IPS-18a (cell line): ENCODE measurements at regions not wholly inside any gene's neighbourhood (a gene's known extent, or its start where the extent isn't known, plus 50 kb on each side); places are given as distances from the start of the nearest gene placed in this dataset.

ENCODE experiments used
- H3K27ac ChIP-seq: one replicate; pipeline ENCODE4 v1.5.1; 2013; ENCODE audit warnings: low read length
- H3K27me3 ChIP-seq: one replicate; pipeline ENCODE4 v1.6.1; 2013; ENCODE audit warnings: mild to moderate bottlenecking, low read length; ENCODE audit not compliant: control insufficient read depth, insufficient read depth
- H3K36me3 ChIP-seq: one replicate; pipeline ENCODE4 v1.6.1; 2013; ENCODE audit warnings: low read depth, low read length; ENCODE audit not compliant: control insufficient read depth
- H3K4me1 ChIP-seq: one replicate; pipeline ENCODE4 v1.6.1; 2013; ENCODE audit warnings: low read depth, low read length; ENCODE audit not compliant: control insufficient read depth
- H3K4me3 ChIP-seq: one replicate; pipeline ENCODE4 v1.5.1; 2013; ENCODE audit warnings: low read length
- H3K9ac ChIP-seq: one replicate; pipeline ENCODE4 v1.6.1; 2013; ENCODE audit warnings: mild to moderate bottlenecking, low read length, moderate library complexity
- H3K9me3 ChIP-seq: one replicate; pipeline ENCODE4 v1.6.1; 2013; ENCODE audit warnings: low read depth, low read length; ENCODE audit not compliant: control insufficient read depth

DNA sequence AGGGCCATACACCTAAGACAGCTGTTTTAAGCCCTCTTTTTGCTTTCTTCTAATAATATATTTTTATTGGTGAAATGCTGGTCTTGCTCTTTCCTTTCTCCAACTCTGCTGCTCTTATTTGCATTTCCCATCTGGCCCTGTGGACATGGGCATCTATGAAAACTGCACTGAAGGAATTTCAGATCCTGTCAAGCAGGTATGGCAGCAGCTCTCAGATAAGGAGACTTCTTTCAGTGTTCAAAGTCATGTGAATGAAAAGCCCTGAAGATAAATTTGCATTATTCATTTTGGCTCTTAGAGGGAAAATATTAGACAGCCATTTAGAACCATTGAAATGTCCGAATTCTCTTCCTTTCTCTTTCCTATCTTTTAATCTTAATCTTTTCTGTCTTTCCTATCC, 668.0 kb upstream of the RIOK2 start:
- Histone ChIP-seq H3K9me3 (no peaks in the 10 kb centered on the region), H3K27me3 (no peaks in the 10 kb centered on the region), H3K27ac (no peak overlapping the region), H3K36me3 (no peaks in the 10 kb centered on the region), H3K4me1 (no peaks in the 10 kb centered on the region), H3K9ac (no peak overlapping the region), H3K4me3 (no peak overlapping the region)

DNA sequence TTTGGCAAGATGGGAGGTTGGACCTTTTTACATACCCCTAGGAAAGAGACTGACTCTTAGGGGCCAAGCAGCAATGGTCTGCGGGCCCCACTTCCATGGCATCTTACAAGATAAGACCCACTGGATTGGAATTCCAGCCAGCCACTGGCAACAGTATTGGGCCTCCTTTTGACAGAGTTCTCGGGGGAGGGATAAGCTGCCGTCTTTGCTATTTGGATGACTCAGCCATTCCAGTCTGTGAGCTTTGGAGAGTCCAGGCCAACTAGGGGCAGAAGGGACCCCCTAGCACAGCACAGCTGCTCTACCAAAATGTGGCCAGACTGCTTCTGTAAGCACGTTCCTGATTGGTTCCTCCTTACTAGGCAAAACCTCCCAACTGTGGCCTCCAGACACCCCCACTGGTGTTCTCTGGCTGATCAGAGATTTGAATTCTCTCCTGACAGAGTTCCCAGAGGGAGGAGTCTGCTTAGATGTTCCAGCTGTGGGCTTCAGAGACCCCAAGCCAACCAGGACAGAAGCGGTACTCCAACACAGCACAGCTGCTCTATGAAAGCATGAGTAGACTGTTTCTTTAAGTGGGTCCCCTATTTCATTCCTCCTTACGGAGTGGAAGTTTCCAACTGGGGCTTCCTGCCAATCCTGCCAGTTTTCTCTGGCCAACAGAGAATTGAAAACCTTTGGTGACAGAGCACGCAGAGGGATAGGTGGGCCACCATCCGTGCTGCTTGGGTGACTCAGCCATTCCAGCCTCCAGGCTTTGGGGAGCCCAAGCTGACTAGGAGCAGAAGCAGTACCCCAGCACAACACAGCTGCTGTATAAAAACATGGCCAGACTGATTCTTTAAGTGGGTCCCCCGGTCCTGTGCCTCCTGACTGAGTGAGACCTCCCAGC, 672.1 kb upstream of the RIOK2 start:
- Histone ChIP-seq H3K4me3 (no peak overlapping the region), H3K36me3 (no peaks in the 10 kb centered on the region), H3K27me3 (no peaks in the 10 kb centered on the region), H3K9me3 (no peaks in the 10 kb centered on the region), H3K27ac (no peak overlapping the region), H3K4me1 (no peaks in the 10 kb centered on the region), H3K9ac (no peak overlapping the region)

DNA sequence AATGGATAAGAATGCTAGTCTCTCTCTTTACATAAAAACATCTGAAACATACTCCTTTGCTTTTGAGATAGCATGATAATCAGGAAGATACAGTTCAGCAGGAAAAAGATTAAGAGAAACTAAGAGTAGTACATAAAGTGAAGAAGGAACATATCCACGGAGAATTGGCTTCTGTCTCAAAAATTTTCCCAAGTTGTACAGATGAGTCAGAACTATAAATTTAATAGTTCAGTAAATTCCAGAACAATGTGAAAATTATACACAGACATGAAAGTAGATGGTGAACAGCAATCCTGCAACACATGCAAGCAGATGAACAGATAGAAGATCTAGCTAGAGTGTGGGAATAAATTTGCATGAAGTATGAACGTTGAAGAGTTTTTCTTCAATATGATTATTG, 691.4 kb upstream of the RIOK2 start:
- no peaks in the 10 kb centered on the region for H3K9me3 ChIP-seq
- no peaks in the 10 kb centered on the region for H3K36me3 ChIP-seq
- no peaks in the 10 kb centered on the region for H3K4me1 ChIP-seq
- no peaks in the 10 kb centered on the region for H3K27me3 ChIP-seq
- no peak overlapping the region for H3K27ac ChIP-seq
- no peak overlapping the region for H3K9ac ChIP-seq
- no peak overlapping the region for H3K4me3 ChIP-seq

DNA sequence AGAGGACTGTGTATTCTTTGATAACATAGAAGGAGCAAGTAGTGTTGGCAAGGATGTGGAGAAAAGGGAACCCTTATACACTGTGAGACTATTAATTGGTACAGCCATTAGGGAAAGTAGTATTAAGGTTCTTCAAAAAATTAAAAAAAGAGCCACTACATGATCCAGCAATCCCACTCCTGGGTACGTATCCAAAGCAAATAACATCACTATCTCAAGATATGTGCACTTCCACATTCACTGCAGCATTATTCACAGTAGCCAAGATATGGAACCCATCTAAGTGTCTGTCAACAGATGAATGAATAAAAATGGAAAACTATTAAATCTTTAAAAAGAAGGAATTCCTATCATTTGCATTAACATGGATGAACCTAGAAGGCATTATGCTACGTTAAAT, 693.2 kb upstream of the RIOK2 start:
- Histone ChIP-seq H3K9me3 (no peaks in the 10 kb centered on the region), H3K4me3 (no peak overlapping the region), H3K36me3 (no peaks in the 10 kb centered on the region), H3K4me1 (no peaks in the 10 kb centered on the region), H3K9ac (no peak overlapping the region), H3K27me3 (no peaks in the 10 kb centered on the region), H3K27ac (no peak overlapping the region)

- no peaks in the 10 kb centered on the region for H3K4me1 ChIP-seq
- H3K27me3 ChIP-seq: no peaks in the 10 kb centered on the region
- no peaks in the 10 kb centered on the region for H3K9me3 ChIP-seq
- H3K27ac ChIP-seq: no peak overlapping the region
- H3K36me3 ChIP-seq: no peaks in the 10 kb centered on the region
- H3K9ac ChIP-seq: no peak overlapping the region
- H3K4me3 ChIP-seq: no peak overlapping the region
Measured at GRCh38 chr5:97877588-97877987, 694.5 kb upstream of the RIOK2 start.

DNA sequence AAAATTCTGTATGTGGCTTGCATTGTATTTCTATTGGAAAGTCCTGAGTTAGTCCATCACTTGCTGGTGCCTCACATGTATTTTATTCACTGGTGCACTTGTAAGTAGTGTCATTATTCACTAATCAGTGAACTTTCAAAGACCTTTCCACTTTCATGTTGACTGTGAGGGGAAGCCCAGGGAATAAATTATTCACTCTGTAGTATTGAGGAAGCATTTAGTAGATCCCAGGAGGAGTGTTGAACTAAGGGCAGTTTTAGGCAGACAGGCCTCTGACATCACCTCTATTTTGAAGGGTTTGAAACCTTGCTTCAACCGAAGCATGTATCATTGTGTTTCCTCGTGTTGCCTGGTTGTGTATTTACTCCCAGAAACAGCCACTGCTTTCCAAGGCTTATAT, 705.4 kb upstream of the RIOK2 start:
- H3K27ac ChIP-seq: no peak overlapping the region
- H3K4me1 ChIP-seq: no peaks in the 10 kb centered on the region
- H3K9ac ChIP-seq: no peak overlapping the region
- H3K36me3 ChIP-seq: no peaks in the 10 kb centered on the region
- H3K9me3 ChIP-seq: no peaks in the 10 kb centered on the region
- no peaks in the 10 kb centered on the region for H3K27me3 ChIP-seq
- H3K4me3 ChIP-seq: no peak overlapping the region

DNA sequence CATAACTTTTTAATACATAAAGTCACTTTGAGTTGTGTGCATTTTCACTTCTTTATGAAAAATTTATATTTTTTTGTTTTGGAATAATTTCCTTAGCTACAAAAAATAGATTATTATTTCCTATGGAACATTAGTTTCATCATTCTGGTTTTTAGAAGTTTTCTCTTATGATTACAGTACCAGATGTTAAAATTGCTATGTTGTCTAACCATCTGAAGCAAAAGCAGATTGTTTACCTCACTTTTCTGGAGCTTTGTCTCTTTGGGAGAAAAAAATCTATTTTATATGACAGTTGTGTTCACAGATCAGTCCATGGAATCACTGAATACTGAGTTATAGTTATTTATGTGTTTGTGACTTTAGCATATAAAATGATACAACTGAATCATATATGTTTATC, 708.9 kb upstream of the RIOK2 start:
- Histone ChIP-seq H3K9ac (no peak overlapping the region), H3K9me3 (no peaks in the 10 kb centered on the region), H3K27ac (no peak overlapping the region), H3K36me3 (no peaks in the 10 kb centered on the region), H3K4me3 (no peak overlapping the region), H3K4me1 (no peaks in the 10 kb centered on the region), H3K27me3 (no peaks in the 10 kb centered on the region)

DNA sequence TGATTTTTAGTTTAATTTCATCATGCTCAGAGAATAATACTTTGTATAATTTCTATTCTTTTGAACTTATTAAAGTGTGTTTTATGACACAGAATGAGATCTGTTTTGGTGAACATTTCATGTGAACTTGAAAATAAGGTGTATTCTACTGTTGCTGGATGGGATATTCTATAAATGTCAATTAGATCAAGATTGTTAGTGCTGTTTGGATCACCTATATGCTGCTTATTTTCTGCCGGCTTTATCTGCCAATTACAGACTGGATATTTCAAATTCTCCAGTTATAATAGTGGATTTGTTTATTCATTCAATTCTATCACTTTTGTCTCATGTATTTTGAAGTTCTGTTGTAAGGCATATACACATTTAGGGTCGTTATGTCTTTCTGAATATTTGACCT, 720.7 kb upstream of the RIOK2 start:
- H3K9ac ChIP-seq: no peak overlapping the region
- H3K4me1 ChIP-seq: peaks cover 11% of the 10 kb centered on the region
- H3K27ac ChIP-seq: no peak overlapping the region
- H3K36me3 ChIP-seq: no peaks in the 10 kb centered on the region
- peaks cover 18% of the 10 kb centered on the region for H3K9me3 ChIP-seq
- H3K4me3 ChIP-seq: no peak overlapping the region
- H3K27me3 ChIP-seq: no peaks in the 10 kb centered on the region

DNA sequence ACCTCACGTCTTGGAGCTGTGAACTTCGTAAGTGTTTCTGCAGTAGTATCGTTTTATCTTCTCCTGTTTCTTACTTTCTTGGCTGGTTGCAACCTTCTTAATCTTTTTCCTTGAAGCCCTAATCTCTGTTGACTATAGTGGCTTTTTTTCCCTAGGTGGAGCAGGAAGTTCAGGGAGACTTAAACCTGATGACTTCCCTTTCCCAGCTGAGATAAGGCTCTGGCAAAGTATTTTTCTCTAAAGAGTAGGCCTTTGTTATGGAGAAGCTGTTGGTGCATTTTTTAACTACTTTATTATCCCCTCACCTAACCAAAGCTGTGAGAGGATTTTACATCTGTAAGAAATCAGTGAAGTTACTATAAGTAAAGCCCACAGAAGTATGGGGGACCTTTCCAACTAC, 723.1 kb upstream of the RIOK2 start:
- peaks cover 18% of the 10 kb centered on the region for H3K9me3 ChIP-seq
- no peaks in the 10 kb centered on the region for H3K27me3 ChIP-seq
- no peak overlapping the region for H3K27ac ChIP-seq
- H3K4me3 ChIP-seq: no peak overlapping the region
- no peak overlapping the region for H3K9ac ChIP-seq
- H3K36me3 ChIP-seq: no peaks in the 10 kb centered on the region
- H3K4me1 ChIP-seq: peaks cover 11% of the 10 kb centered on the region

- Histone ChIP-seq H3K4me1 (peaks cover 11% of the 10 kb centered on the region), H3K9me3 (peaks cover 16% of the 10 kb centered on the region), H3K27ac (no peak overlapping the region)
Measured at GRCh38 chr5:97907646-97908400, 724.8 kb upstream of the RIOK2 start.

DNA sequence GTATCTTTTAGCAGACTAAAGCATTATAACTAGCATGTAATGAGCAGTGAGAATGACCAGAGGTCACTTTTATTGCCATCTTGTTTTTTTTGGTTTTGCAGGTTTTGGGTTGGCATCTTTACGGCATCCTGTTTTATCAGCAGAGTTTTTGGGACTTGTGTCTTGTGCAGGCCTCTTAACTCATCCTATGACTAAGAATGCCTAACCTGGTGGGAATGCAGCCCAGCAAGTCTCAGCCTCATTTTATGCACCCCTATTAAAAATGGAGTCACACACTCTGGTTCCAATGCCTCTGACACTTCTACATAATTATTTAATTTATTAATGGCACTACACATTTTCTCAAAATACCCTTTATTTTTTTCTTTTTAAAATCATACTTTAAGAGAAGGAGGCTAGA, 726.5 kb upstream of the RIOK2 start:
- Histone ChIP-seq H3K4me1 (peaks cover 11% of the 10 kb centered on the region), H3K27me3 (no peaks in the 10 kb centered on the region), H3K27ac (no peak overlapping the region), H3K9ac (no peak overlapping the region), H3K9me3 (peaks cover 4% of the 10 kb centered on the region), H3K4me3 (no peak overlapping the region), H3K36me3 (no peaks in the 10 kb centered on the region)

More at GRCh38 chr5:97907646-97908400, 724.8 kb upstream of the RIOK2 start:
- H3K4me3 ChIP-seq: no peak overlapping the region
- H3K9ac ChIP-seq: no peak overlapping the region
- H3K36me3 ChIP-seq: no peaks in the 10 kb centered on the region
- no peaks in the 10 kb centered on the region for H3K27me3 ChIP-seq

DNA sequence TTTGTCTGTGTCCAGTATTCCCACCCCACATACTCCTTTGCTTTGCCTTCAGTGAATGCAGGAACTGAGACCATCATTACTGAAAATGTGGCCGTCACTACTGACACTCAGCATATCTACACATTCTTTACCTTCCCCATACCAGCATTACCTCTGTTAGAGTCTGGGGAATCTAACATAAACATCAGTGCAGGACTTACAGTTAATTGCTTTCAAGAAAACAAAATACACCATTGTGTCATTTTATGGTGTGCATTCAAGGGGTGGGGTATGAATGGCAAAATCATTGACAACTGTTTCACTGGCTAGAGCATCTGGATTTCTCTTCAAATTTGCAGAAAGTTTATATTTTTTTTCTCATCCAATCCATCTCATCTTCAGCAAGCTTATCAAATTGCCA, 731.4 kb upstream of the RIOK2 start:
- Histone ChIP-seq H3K4me1 (no peaks in the 10 kb centered on the region), H3K27ac (no peak overlapping the region), H3K9ac (no peak overlapping the region), H3K9me3 (no peaks in the 10 kb centered on the region), H3K4me3 (no peak overlapping the region), H3K36me3 (no peaks in the 10 kb centered on the region), H3K27me3 (no peaks in the 10 kb centered on the region)
